ENCODE measurements at regions not wholly inside any gene's neighbourhood (a gene's known extent, or its start where the extent isn't known, plus 50 kb on each side); places are given as distances from the start of the nearest gene placed in this dataset.

- TF ChIP-seq POLR2A (IDR thresholded peaks at IDR 0.05), result no peak
- TF ChIP-seq, protein P1, sequence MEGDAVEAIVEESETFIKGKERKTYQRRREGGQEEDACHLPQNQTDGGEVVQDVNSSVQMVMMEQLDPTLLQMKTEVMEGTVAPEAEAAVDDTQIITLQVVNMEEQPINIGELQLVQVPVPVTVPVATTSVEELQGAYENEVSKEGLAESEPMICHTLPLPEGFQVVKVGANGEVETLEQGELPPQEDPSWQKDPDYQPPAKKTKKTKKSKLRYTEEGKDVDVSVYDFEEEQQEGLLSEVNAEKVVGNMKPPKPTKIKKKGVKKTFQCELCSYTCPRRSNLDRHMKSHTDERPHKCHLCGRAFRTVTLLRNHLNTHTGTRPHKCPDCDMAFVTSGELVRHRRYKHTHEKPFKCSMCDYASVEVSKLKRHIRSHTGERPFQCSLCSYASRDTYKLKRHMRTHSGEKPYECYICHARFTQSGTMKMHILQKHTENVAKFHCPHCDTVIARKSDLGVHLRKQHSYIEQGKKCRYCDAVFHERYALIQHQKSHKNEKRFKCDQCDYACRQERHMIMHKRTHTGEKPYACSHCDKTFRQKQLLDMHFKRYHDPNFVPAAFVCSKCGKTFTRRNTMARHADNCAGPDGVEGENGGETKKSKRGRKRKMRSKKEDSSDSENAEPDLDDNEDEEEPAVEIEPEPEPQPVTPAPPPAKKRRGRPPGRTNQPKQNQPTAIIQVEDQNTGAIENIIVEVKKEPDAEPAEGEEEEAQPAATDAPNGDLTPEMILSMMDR (IDR thresholded peaks at IDR 0.05), result no peak
Observed at GRCh38 chr9:82608487-82608886, 454.5 kb downstream of the RASEF start.

All from esophagus squamous epithelium (tissue), 4 donors.